HEK293T (cell line): ENCODE measurements at regions not wholly inside any gene's neighbourhood (a gene's known extent, or its start where the extent isn't known, plus 50 kb on each side); places are given as distances from the start of the nearest gene placed in this dataset.

ENCODE experiments used
- BHLHE40 ChIP-seq: fragments of 450-650 bp; IDR thresholded peaks from 2 replicates; pipeline ENCODE4 v1.6.1; 2016; ENCODE audit warnings: mild to moderate bottlenecking, moderate library complexity, borderline replicate concordance
- ELF4 ChIP-seq: fragments of 450-650 bp; IDR thresholded peaks from 2 replicates; pipeline ENCODE4 v1.6.1; 2017; ENCODE audit warnings: antibody characterized with exemption
- FOXM1 ChIP-seq: fragments of 450-650 bp; IDR thresholded peaks from 2 replicates; pipeline ENCODE4 v1.6.1; 2017; ENCODE audit warnings: mild to moderate bottlenecking, borderline replicate concordance
- L3MBTL2 ChIP-seq: fragments of 450-650 bp; conservative IDR thresholded peaks from 2 replicates; pipeline ENCODE4 v1.6.1; 2016; ENCODE audit warnings: mild to moderate bottlenecking
- NFRKB ChIP-seq: fragments of 450-650 bp; IDR thresholded peaks from 2 replicates; pipeline ENCODE4 v1.6.1; 2016; ENCODE audit warnings: mild to moderate bottlenecking, moderate library complexity
- SP1 ChIP-seq: fragments of 450-650 bp; IDR thresholded peaks from 2 replicates; pipeline ENCODE4 v1.6.1; 2017
- SUZ12 ChIP-seq: fragments of 450-650 bp; IDR thresholded peaks from 2 replicates; pipeline ENCODE4 v1.6.1; 2016; ENCODE audit warnings: mild to moderate bottlenecking
- ZNF384 ChIP-seq: fragments of 450-650 bp; IDR thresholded peaks from 2 replicates; pipeline ENCODE4 v1.6.1; 2016

GRCh38 chr3:43236008-43236407, 50.3 kb upstream of the SNRK start:
- TF ChIP-seq ELF4 (no peak), FOXM1 (no peak), NFRKB (no peak), SP1 (no peak), L3MBTL2 (no peak), SUZ12 (no peak), ZNF384 (no peak), BHLHE40 (no peak)
